ENCODE measurements at regions not wholly inside any gene's neighbourhood (a gene's known extent, or its start where the extent isn't known, plus 50 kb on each side); places are given as distances from the start of the nearest gene placed in this dataset.
A peak's percentile ranks its signal among the peaks of the same experiment; 100 is the strongest.
"Not testable (repeated sequence)": the region's sequence is repeated elsewhere in the genome, so short reads cannot be mapped to it uniquely, and the experiment has no call there.

GRCh38 chr5:23977997-23978396, 470.6 kb downstream of the PRDM9 start:
- ATAC-seq = no peak
- DNase-seq = peak; percentile 32
- Mint-ChIP-seq H3K36me3 (ENCODE audit: low read depth) (no peaks in the 10 kb centered on the region), H3K4me1 (ENCODE audit: low read depth) (no peaks in the 10 kb centered on the region), H3K27me3 (no peaks in the 10 kb centered on the region), H3K27ac (no peak overlapping the region), H3K9me3 (peaks cover 27% of the 10 kb centered on the region), H3K4me3 (no peak overlapping the region)
- TF ChIP-seq CTCF (IDR thresholded peaks at IDR 0.05) = peak; percentile 33
- ChIA-PET POLR2A (no interaction called here), CTCF (interaction anchor here (0.6 to 0.9 kb wide), 2 partner anchors 12 to 134 kb away, joined by 3 read pairs; no protein-coding TSS in a partner anchor)
- intact Hi-C loops (cut with micrococcal nuclease) = no loop called here

- POLR2A ChIA-PET = no interaction called here
- intact Hi-C loops (cut with micrococcal nuclease) = no loop called here
Measured at GRCh38 chr5:23991406-23991805, 484.0 kb downstream of the PRDM9 start.

GRCh38 chr5:23994581-23995370, 487.4 kb downstream of the PRDM9 start:
- intact Hi-C loops (cut with micrococcal nuclease) = no loop called here
- TF ChIP-seq CTCF (IDR thresholded peaks at IDR 0.05) = no peak
- H3K27me3 Mint-ChIP-seq = no peaks in the 10 kb centered on the region
- ChIA-PET POLR2A (no interaction called here), CTCF (interaction anchor here (0.8 kb wide), 1 partner anchor 11 kb away, joined by 4 read pairs; no protein-coding TSS in a partner anchor)
- ATAC-seq (no peak), DNase-seq (no peak)
- peaks cover 15% of the 10 kb centered on the region for H3K9me3 Mint-ChIP-seq
- no peaks in the 10 kb centered on the region for H3K4me1 Mint-ChIP-seq (ENCODE audit: low read depth)
- no peak overlapping the region for H3K27ac Mint-ChIP-seq
- H3K36me3 Mint-ChIP-seq (ENCODE audit: low read depth) = no peaks in the 10 kb centered on the region
- no peak overlapping the region for H3K4me3 Mint-ChIP-seq

More at GRCh38 chr5:23991406-23991805, 484.0 kb downstream of the PRDM9 start:
- H3K36me3 Mint-ChIP-seq (ENCODE audit: low read depth) = no peaks in the 10 kb centered on the region
- no peak overlapping the region for H3K27ac Mint-ChIP-seq
- no peak overlapping the region for H3K4me3 Mint-ChIP-seq
- no peak for TF ChIP-seq CTCF (IDR thresholded peaks at IDR 0.05)
- no peaks in the 10 kb centered on the region for H3K27me3 Mint-ChIP-seq
- H3K9me3 Mint-ChIP-seq = peaks cover 10% of the 10 kb centered on the region
- ATAC-seq (no peak), DNase-seq (no peak)
- CTCF ChIA-PET = no interaction called here
- H3K4me1 Mint-ChIP-seq (ENCODE audit: low read depth) = no peaks in the 10 kb centered on the region

GRCh38 chr5:23996525-23996924, 489.1 kb downstream of the PRDM9 start:
- H3K36me3 Mint-ChIP-seq (ENCODE audit: low read depth) = no peaks in the 10 kb centered on the region
- TF ChIP-seq CTCF (IDR thresholded peaks at IDR 0.05) = no peak
- intact Hi-C loops (cut with micrococcal nuclease) = no loop called here
- ATAC-seq = no peak
- ChIA-PET POLR2A (no interaction called here), CTCF (no interaction called here)
- H3K9me3 Mint-ChIP-seq = peaks cover 11% of the 10 kb centered on the region
- DNase-seq = no peak
- no peak overlapping the region for H3K27ac Mint-ChIP-seq
- no peak overlapping the region for H3K4me3 Mint-ChIP-seq
- H3K27me3 Mint-ChIP-seq = no peaks in the 10 kb centered on the region
- no peaks in the 10 kb centered on the region for H3K4me1 Mint-ChIP-seq (ENCODE audit: low read depth)

- DNase-seq = no peak
- CTCF ChIA-PET = interaction anchor here (1.2 kb wide), 1 partner anchor 11 kb away, joined by 4 read pairs; no protein-coding TSS in a partner anchor
- peaks cover 8% of the 10 kb centered on the region for H3K9me3 Mint-ChIP-seq
- no peak overlapping the region for H3K4me3 Mint-ChIP-seq
- ATAC-seq = no peak
- TF ChIP-seq CTCF (IDR thresholded peaks at IDR 0.05) = no peak
- H3K27ac Mint-ChIP-seq = no peak overlapping the region
- no peaks in the 10 kb centered on the region for H3K27me3 Mint-ChIP-seq
- H3K36me3 Mint-ChIP-seq (ENCODE audit: low read depth) = no peaks in the 10 kb centered on the region
- no peaks in the 10 kb centered on the region for H3K4me1 Mint-ChIP-seq (ENCODE audit: low read depth)
- POLR2A ChIA-PET = no interaction called here
- intact Hi-C loops (cut with micrococcal nuclease) = no loop called here
Measured at GRCh38 chr5:24005384-24005783, 498.0 kb downstream of the PRDM9 start.

- H3K27me3 Mint-ChIP-seq; intact Hi-C loops (cut with micrococcal nuclease); ATAC-seq; CTCF ChIA-PET; H3K36me3 Mint-ChIP-seq (ENCODE audit: low read depth); H3K4me1 Mint-ChIP-seq (ENCODE audit: low read depth); POLR2A ChIA-PET; DNase-seq; H3K27ac Mint-ChIP-seq; H3K4me3 Mint-ChIP-seq: not testable (repeated sequence)
- H3K9me3 Mint-ChIP-seq = peaks cover 14% of the 10 kb centered on the region
Measured at GRCh38 chr5:24017710-24018109, 510.3 kb downstream of the PRDM9 start.
